OCI-LY7 (cell line): ENCODE measurements at regions not wholly inside any gene's neighbourhood (a gene's known extent, or its start where the extent isn't known, plus 50 kb on each side); places are given as distances from the start of the nearest gene placed in this dataset.

Experiments used
- EZH2phosphoT487 ChIP-seq: fragments of 200-600 bp; sonication (generic); IDR thresholded peaks from 2 replicates; pipeline ENCODE4 v1.6.1; 2018; ENCODE audit warnings: low read depth, borderline replicate concordance, mild to moderate bottlenecking, mixed run types, antibody characterized with exemption, low read length, moderate library complexity, mixed read lengths
- TF ChIP-seq, protein P1 (sequence below): fragments of 200-600 bp; sonication (generic); conservative IDR thresholded peaks from 2 replicates; pipeline ENCODE4 v1.5.1; 2014; ENCODE audit warnings: mild to moderate bottlenecking, antibody characterized with exemption, low read length, moderate library complexity, mixed read lengths

DNA sequence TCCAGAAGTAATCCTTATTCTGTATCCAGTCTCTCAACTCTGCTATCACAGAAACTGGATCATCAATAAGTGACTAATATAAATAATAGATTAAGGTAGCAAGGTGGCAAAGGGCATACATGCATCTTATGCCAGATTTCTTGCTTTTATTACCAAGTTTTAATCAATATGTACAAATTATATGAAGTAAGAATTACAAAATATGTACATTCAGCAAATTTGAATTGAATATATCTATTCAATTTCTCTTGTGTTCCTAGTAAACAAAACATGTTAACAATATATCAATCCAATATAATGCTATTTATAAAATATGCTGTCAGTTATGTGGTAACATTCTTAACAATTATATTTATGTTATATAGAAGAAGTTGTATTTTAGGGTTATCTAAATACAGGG lies 488.7 kb upstream of the COX7C start:
- TF ChIP-seq, protein P1, sequence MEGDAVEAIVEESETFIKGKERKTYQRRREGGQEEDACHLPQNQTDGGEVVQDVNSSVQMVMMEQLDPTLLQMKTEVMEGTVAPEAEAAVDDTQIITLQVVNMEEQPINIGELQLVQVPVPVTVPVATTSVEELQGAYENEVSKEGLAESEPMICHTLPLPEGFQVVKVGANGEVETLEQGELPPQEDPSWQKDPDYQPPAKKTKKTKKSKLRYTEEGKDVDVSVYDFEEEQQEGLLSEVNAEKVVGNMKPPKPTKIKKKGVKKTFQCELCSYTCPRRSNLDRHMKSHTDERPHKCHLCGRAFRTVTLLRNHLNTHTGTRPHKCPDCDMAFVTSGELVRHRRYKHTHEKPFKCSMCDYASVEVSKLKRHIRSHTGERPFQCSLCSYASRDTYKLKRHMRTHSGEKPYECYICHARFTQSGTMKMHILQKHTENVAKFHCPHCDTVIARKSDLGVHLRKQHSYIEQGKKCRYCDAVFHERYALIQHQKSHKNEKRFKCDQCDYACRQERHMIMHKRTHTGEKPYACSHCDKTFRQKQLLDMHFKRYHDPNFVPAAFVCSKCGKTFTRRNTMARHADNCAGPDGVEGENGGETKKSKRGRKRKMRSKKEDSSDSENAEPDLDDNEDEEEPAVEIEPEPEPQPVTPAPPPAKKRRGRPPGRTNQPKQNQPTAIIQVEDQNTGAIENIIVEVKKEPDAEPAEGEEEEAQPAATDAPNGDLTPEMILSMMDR, result no peak
- TF ChIP-seq EZH2phosphoT487, result no peak
